CD4-positive, alpha-beta T cell treated with Interleukin-2 at 100 ng/mL for 4 hours (primary cell): ENCODE measurements at regions not wholly inside any gene's neighbourhood (a gene's known extent, or its start where the extent isn't known, plus 50 kb on each side); places are given as distances from the start of the nearest gene placed in this dataset.

Source experiments
- DNase-seq: peaks from one replicate; pipeline ENCODE4 v3.0.0-alpha.2; 2020; ENCODE audit warnings: low spot score

DNA sequence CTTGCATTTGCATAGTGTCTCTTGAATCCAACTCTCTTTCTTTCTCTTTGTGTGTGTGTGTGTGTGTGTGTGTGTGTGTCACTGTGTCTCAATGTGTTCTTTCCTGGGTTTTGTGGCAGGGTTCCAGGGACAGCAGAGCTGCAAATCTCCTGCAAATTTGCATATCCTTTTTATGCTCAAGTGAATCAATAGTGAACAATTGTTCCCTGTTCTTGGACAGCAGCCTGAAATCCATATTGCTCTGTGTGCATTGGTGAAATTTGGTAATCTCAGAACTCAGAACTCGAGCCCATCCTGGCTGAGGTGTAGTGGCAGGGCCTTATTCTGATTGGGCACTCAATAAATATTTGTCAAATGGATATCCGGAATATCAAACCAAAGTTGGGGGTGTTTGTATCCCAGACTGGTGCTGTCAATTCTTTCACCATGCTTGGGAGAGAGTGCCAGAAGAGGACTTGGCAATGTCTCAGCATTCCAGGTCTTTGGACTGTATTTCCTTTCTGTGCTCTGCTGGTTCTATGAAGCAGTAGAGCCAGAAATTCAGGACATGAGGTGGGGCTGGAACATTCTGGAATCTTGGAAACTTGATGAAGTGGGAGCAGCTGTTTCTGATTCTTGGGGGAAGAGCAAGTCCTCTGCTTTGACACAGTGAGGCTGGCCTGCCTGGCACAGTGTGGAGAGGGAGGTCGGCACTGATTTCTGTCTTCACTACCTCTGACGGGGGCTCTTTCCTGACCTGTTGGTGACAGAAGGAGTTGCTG, 380.6 kb upstream of the C2CD4B start:
- DNase-seq: no peak

DNA sequence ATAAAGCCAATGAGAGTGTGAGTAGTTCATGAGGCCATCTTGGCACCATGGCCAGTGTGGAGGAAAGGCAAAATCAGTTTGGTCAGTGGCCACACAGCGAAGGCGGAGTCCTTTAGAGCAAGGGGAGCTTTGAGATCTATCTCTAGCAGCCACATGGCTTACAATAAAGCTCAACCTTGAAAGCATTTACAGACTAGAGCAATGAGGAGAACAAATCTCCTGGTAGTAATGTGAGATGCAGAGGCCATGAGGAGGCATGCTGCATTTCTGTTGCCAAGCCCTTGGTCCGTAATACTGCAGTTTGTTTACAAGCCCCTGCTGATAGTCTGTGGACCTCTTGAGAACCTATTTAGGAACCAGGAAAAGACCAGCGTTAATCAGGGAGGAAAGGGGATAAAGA, 381.5 kb upstream of the C2CD4B start:
- DNase-seq: no peak

DNA sequence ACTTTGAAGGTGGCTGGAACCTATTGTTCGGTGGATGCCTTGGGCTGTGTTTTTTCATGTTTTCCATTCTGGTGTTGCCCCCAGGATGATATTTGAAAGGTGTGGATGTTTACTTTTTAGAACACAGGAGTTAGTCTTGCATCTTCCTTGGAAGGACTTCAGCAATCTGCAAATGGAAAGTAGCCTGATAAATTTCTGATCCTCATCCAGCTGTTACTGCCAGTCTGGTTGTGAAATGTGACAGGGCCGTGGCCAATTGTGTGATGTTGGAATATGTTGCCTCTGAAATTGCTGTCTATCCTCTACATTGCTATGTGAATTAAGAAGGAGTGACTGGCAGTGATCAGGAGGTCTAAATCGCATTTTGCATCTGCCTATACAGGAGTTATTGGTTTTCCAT, 382.5 kb upstream of the C2CD4B start:
- DNase-seq: no peak

DNA sequence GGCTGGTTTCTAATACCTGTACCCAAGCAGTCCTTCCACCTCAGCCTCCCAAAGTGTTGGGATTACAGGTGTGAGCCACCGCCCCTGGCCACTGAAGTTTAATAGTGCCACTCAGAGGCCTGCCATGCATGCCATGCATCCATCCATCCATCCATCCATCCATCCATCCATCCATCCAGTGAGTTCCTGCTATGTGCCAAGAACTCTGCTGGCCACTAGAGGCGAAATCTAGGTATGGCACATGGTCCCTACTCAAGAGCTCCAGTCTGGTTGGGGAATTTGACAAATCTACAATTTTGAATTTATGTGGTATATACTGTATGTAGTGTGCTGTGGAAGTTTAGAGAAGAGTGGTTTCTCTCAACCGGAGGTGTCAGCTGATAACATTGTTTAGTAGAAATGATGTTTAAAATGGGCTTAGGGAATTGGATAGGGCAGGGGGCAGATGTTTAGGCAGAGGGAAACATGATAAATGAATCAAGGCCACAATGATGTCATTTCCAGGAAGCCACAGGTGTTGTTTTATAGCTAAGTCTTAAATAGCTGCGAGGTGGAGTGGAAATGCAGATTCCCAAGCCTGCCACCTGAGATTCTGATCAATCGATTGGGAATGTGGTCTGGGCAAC, 384.4 kb upstream of the C2CD4B start:
- no peak for DNase-seq

DNA sequence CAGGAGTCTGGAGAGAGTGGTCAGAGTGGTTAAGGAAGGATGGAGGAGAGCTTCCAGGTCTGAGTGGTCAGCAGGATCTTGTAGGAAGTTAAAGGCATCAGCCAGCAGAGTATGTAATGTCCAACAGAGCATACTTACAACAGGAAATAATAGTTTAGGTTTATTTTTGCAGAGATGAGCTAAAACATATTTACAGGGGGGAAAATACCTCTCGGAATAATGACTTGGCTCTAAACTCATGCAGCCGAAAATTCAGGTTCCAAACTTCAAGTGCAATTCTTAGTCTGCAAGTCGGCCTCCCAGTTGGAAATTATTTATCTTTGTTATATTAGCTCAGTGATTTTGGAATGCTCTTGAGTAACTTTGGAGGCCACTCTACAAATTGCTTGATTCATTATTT, 385.0 kb upstream of the C2CD4B start:
- no peak for DNase-seq

DNA sequence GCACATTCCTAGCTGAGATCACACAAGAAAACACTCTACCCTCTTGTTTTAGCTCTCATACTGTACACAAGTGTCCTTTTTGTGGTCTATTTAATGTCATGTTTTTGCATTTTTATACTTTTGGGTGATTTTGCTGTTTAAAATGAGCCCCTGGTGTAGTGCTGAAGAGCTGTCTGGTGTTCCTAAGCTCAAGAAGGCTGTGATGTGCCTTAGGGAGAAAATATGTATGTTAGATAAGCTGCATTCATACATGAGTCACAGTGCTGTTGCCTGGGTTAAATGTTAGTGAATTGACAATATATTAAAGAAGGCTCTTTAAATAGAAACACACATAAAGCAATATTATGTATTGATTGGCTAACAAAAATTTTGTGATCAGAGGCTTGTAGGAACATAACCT, 387.4 kb upstream of the C2CD4B start:
- no peak for DNase-seq

DNA sequence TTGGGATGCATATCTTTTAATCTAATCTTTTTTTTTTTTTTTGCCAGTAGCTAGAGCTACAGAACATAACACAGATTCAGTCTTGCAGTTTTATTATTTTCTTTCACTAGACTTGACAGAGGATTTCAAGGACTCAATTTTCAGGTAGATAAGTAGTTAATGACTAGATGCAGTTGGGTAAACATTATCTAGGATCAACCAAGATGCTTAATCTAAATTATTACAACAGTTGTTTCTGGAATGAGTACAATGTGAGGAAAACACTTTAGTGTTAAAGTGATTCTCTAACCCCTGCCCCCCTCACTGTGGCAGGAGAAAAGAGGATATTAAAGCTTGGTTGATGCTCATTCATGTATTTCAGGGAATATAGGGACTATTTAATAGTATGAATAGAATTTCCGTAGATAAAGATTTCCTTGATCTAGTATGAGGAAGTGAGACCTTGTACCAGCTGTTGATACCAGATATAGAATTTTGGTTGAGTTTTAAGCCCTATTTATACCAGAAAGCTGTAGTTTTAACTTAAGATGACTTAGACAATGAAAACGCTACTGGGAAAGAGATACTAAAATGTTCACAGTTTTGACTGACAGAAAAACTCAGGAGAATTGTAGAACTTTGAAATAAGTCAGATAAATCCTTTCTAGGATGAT, 389.0 kb upstream of the C2CD4B start:
- no peak for DNase-seq

DNA sequence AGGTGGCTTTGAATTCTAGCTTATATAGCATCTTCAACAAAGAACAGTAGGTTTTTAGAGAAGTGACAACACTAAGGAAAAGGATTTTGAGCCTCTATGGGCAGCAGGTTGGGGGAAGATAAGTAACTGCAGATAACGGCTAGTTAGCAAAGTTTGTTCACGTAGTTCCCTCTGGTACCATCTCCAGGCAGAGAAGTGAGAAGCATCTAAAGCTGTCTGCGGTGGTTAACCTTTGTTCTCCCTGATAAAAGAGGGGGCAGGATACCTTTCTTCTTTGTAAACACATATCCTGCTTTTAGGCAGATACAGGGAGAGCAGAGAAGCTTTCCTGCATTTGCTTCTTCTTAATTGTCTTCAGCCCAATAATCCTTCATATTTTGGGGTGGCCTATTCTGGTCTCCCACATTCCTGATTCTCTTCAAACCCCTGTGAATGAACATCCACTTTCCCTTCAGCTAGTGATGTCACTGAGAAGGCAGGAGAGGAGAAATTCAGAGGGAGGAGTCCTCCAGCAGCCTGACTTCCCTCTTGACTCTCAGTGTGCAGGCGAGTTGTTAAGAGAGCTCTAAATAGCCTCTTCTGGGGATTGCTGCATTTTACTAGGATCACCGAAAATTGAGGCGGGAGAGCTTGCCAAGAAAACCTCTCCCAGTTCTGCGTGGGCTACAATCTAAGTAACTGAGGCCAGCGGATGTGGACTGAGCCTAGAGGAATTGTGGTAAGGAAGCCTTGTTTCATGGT, 393.7 kb upstream of the C2CD4B start:
- no peak for DNase-seq

DNA sequence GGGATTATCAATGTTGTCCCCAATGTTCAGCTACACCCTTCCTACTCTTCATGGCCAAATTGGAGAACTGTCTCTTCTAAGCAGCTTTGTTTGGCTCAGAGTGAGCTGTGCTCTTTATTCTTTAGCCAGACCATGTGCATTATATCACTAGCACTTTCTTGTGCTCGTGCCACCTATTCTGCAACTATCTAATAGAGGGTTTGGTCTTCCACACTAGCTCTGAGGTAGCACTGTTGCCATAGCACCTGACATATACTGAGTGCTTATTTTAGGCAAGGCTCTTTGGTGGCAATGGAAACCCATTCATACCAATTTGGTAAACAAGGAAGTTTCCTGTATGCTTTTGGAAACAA, 394.3 kb upstream of the C2CD4B start:
- DNase-seq: no peak

DNA sequence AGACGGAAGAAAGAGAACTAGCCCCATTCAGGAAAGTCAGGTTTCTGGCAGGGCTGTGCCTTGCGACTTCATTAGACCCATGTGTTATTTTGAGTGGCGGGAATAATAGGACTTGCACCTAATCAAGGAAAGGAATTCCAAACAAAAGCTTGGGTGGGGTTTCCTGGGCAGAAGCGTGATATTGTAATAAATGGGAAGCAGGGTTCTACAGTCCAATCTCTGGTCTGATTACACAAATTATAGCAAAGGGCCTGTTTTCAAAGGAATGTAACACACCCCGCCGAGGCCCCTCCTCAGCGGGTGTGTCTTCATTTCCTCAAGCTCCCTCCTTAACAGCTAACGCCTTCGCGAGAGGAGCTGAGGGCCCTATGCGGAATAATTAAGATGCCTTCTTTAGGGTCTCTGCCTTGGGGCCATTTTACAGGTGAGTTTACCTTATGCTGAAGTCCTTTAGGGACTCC, 396.0 kb upstream of the C2CD4B start:
- no peak for DNase-seq

DNA sequence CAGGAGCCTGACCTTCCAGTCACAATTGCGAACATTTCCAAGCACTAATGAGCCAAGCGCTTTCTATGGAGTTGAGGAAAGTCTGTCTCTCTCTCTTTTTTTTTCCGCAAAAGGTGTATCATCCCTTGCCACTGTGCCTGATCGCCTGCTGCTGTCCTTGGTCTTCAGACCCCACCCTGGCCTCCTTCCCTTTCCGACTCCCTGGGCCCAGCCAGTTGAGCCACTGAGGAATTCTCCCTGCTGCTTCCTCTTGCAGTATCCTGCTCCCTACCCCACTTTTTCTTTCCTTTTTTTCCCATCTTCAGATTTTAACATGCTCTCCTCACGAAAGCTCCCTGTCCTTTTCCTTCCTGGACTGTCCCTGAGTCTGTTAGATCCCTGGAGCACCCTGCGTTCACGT, 396.5 kb upstream of the C2CD4B start:
- DNase-seq: no peak

DNA sequence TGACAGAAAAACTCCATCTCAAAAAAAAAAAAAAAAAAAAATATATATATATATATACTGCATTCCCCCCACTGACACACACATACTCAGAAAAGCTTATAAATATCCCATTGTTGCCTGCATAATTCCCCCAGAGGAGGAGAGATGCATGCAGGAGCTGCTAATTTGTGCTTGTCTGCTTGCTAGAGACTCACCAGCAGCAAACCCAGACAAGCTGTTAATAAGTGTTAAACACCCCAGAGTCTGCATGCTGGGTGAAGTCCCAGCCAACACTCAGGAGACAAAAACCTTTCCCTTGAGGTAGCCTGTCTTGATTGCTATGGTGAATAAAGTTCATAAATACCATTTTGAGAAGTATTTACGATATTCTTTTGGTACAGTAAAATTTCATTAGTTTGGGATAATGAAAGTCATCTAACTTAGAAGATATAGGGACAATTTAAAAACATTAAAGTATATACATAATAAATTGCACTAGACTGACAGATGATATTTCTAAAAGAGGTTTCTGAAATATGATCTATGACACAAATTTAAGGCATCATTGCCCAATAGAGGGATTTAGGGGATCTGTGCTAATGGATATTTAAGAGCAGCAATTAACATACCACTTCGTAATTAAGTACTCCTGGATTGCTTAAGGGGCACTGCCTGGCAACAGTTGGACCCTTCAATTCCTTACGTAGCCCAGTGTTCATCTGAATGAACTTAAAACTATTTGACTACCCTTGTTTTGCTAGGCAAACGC, 400.0 kb upstream of the C2CD4B start:
- DNase-seq: no peak

DNA sequence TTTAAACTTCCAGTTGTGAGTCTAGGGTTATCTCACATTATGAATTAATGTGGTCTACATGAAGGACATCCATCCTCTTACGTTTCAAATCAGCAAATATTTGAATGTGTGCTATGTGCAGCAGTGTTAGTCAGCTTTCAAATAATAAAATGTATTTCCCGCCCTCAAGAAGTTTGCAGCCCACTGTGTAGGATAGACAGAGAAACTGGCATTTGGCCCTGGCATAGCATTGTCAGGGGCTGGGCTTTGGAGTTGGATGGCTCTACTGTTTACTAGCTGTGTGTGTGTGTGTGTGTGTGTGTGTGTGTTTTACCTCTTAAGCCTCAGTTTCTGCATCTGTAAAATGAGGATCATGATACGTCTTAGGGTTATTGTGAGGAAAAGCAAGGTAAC, 400.5 kb upstream of the C2CD4B start:
- DNase-seq: no peak

DNA sequence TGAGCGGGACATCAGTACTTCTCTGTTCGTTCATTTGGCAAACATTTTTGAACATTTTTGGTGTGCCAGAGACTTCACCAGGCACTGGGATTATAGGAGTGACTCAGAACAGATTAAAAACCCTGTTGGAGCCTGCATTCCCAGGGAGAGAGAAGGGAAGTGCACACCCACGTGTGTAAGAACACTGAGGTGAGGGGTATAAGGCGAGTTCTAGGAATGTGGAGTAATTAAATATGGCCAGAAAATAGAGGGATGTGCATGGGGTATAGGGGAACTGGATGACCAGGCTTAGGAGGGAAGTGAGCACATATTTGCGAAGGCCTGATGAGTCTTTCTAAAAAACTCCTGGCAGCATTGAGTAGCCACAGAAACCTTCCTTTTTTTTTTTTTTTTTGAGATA, 401.2 kb upstream of the C2CD4B start:
- DNase-seq: no peak

DNA sequence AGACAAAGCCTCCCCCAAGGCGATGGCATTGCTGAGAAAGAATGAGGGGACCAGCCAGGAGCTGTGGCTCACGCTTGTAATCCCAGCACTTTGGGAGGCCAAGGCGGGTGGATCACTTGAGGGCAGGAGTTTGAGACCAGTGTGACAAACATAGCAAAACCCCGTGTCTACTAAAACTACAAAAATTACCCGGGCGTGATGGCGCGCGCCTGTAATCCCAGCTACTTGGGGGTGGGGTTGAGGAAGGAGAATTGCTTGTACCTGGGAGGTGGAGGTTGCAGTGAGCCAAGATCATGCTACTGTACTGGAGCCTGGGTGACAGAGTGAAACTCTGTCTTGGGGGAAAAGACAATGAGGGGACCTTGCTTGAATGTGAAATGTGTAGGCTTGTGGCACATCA, 402.4 kb upstream of the C2CD4B start:
- DNase-seq: no peak

DNA sequence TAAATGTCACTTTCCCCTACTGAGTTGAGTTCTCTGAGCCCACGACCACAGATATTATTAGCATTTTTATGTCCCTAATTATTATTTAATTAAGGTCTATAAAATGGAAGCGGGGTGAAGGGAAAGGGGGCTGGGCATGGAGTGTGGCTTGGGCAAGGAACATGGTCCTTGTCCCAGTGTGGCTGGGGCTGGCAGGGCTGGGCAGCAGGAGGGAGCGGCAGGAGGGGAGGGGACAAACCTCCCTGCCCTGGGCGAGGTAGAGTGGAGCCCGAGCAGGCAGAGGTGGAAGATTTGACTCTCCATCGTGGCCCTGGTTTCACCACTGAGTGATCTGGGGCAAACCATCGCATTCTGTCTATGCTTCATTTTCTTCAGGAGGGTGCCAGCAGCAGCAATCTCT, 402.9 kb upstream of the C2CD4B start:
- no peak for DNase-seq

DNA sequence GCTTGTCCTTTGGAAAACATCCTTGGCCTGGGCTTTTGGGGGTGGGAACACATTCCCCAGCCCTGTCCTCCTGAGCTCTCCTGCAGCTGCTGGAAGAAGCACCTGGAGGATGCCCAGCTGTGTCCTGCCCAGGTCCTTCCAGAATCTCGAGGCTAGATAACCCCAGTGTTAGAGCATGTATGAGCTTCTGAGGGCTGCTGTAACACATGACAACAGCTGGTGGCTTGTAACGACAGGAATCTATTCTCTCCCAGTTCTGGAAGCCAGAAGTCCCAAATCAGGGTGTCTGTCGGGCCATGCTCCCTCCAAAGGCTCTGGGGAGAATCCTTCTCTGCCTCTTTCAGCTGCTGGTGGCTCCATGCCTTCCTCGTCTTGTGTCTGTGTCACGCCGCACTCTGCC, 403.6 kb upstream of the C2CD4B start:
- no peak for DNase-seq

DNA sequence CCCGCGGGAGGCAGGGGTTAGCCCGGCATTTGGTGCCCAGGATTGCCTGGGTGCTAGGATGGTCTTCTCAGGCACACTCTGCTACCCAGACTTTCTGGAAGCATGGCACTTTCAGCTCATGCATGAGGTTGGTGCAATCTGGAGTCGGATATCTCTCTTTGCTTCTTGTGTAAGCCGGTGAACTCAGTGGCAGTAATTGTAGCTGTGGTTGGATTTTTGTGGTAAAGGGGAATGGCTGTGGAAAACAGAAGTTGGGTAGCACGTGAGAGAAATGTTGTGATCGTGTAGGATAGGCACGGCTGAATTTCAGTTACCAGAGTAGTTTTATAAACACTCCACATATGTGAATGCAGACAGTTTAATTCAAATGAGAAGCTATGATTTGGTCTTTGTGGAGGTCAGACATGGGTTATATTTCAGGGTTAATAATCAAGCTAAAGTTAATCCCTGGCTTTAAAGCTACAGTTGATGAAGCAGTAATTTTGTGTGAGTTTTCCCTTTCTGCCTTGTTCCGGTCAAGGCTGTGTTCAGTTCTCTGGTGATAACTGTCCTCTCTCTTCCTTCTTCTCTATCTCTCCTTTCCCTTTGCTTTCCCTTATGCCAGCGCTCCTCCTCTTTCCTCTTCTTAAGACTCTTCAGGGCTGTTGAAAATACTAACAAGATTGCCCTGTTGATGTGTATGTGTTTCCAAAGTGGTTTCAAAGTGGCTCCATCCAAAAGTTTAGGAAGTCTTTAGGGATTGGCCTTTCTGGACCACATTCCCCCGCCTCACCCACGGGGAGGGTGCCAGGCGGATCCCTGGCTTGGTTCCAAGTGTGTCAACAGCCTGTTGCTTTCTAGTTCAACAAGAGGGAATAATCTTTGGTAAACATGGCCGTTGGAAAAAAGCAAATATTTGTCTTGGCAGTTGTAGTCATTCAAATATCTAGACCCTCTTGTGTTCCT, 404.6 kb upstream of the C2CD4B start:
- no peak for DNase-seq

DNA sequence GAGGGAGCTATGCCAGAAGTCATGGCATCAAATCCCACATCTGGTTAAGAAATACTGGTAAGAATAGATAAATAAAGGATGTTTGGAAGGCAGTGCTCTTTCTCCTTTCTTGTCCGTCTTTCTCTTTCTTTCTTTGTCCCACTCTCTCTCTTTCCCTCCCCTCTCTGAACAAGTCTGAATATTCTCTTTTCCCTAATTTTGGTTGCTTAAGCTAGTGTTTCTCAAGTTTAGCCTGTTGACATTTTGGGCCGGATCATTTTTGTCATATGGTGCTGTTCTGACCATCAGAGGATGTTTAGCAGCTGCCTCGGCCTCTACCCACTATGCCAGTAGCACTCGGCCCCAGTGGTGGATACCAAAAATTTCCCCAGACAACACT, 405.3 kb upstream of the C2CD4B start:
- no peak for DNase-seq

DNA sequence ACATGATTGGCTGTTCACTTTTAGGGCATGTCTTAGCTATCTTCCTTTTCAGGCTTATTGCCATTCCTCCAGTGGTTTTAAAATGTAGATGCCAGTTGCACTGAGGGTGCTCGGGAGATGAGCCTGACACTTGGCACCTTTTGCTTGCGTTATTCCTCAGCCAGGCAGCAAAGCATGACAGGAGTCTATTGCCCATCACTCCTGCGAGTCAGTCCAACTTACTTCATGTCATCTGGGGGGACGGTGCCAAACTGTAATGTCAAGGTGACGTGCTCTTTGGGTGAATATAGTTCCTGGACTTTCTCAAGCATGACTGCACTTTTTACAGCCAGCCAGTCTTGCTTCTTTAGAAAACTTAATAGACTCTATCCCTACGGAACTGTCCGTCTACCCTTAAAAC, 406.0 kb upstream of the C2CD4B start:
- no peak for DNase-seq

DNA sequence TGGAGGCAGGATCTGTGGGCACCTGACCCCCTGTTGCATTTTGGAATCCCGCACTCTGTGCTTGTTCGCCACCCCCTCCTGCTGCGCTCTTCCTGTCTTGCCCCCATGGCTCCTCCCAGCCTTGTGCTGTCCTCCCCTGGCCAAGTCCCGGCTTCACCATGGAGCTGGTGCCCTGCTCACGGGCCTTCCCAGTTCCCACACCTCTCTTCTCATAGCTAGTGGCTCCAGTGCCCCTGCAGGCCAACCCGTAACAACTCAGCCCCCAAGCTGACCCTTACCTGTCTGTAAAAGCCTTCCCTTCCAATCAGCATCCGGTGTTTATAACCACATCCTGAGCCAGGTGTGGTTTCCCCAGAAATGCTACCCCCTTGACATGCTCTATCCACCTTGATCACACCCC, 407.7 kb upstream of the C2CD4B start:
- DNase-seq: no peak
